GM04503 (cell line): ENCODE measurements at regions not wholly inside any gene's neighbourhood (a gene's known extent, or its start where the extent isn't known, plus 50 kb on each side); places are given as distances from the start of the nearest gene placed in this dataset.

ENCODE experiments used
- DNase-seq: peaks from one replicate; pipeline ENCODE4 v3.0.0-alpha.2; 2012; ENCODE audit warnings: low read depth

GRCh38 chr2:121018136-121019061, 266.6 kb downstream of the TFCP2L1 start:
- no peak for DNase-seq

GRCh38 chr2:121019071-121019470, 265.9 kb downstream of the TFCP2L1 start:
- no peak for DNase-seq

GRCh38 chr2:121019756-121020155, 265.2 kb downstream of the TFCP2L1 start:
- no peak for DNase-seq

- no peak for DNase-seq
These were observed 263.3 kb downstream of the TFCP2L1 start for GRCh38 chr2:121021685-121022084.

GRCh38 chr2:121028577-121028976, 256.4 kb downstream of the TFCP2L1 start:
- DNase-seq = no peak

GRCh38 chr2:121030523-121030922, 254.5 kb downstream of the TFCP2L1 start:
- no peak for DNase-seq

GRCh38 chr2:121031568-121032340, 253.2 kb downstream of the TFCP2L1 start:
- DNase-seq = no peak

- no peak for DNase-seq
These were observed 251.5 kb downstream of the TFCP2L1 start for GRCh38 chr2:121033461-121033996.

- no peak for DNase-seq
These were observed 250.5 kb downstream of the TFCP2L1 start for GRCh38 chr2:121034551-121034950.

GRCh38 chr2:121036226-121036692, 248.7 kb downstream of the TFCP2L1 start:
- no peak for DNase-seq

GRCh38 chr2:121037480-121037879, 247.5 kb downstream of the TFCP2L1 start:
- no peak for DNase-seq

- no peak for DNase-seq
These were observed 247.0 kb downstream of the TFCP2L1 start for GRCh38 chr2:121038031-121038430.

- DNase-seq = no peak
These were observed 246.6 kb downstream of the TFCP2L1 start for GRCh38 chr2:121038431-121038830.

- no peak for DNase-seq
These were observed 245.9 kb downstream of the TFCP2L1 start for GRCh38 chr2:121038891-121039616.

GRCh38 chr2:121039679-121040078, 245.3 kb downstream of the TFCP2L1 start:
- no peak for DNase-seq

- no peak for DNase-seq
These were observed 243.5 kb downstream of the TFCP2L1 start for GRCh38 chr2:121041516-121041915.

- DNase-seq = no peak
These were observed 241.8 kb downstream of the TFCP2L1 start for GRCh38 chr2:121043061-121043826.

- DNase-seq = no peak
These were observed 241.2 kb downstream of the TFCP2L1 start for GRCh38 chr2:121043827-121044222.

- DNase-seq = no peak
These were observed 240.6 kb downstream of the TFCP2L1 start for GRCh38 chr2:121044412-121044811.

GRCh38 chr2:121045245-121045644, 239.8 kb downstream of the TFCP2L1 start:
- DNase-seq = no peak

GRCh38 chr2:121046335-121046734, 238.7 kb downstream of the TFCP2L1 start:
- DNase-seq = peak; percentile 8
